Ovary (tissue), 3 donors: ENCODE measurements at regions not wholly inside any gene's neighbourhood (a gene's known extent, or its start where the extent isn't known, plus 50 kb on each side); places are given as distances from the start of the nearest gene placed in this dataset.

Experiments
- CTCF ChIP-seq, 3 donors: fragments of 450-650 bp in 2 of 3; fragments of 200-600 bp in 1 of 3; IDR thresholded peaks; one replicate each; pipeline versions ENCODE4 v1.5.1 to v1.8.0; 2016 to 2022; ENCODE audit warnings: antibody characterized with exemption in 3 of 3, mild to moderate bottlenecking in 1 of 3
- EP300 ChIP-seq: sonication (generic); formaldehyde crosslinking; IDR thresholded peaks from one replicate; pipeline ENCODE4 v1.6.1; 2017; ENCODE audit warnings: antibody characterized with exemption
- POLR2A ChIP-seq: fragments of 450-650 bp; IDR thresholded peaks from one replicate; pipeline ENCODE4 v1.6.1; 2017; ENCODE audit warnings: antibody characterized with exemption, mild to moderate bottlenecking, moderate library complexity
- donor health status: DM: no; HTN: no; CAD: no.

GRCh38 chr6:138648127-138648526, 125.4 kb upstream of the CCDC28A start:
- TF ChIP-seq POLR2A (no peak), CTCF (IDR thresholded peaks at IDR 0.05) (no peak), EP300 (no peak)
